ENCODE measurements at regions not wholly inside any gene's neighbourhood (a gene's known extent, or its start where the extent isn't known, plus 50 kb on each side); places are given as distances from the start of the nearest gene placed in this dataset.

DNA sequence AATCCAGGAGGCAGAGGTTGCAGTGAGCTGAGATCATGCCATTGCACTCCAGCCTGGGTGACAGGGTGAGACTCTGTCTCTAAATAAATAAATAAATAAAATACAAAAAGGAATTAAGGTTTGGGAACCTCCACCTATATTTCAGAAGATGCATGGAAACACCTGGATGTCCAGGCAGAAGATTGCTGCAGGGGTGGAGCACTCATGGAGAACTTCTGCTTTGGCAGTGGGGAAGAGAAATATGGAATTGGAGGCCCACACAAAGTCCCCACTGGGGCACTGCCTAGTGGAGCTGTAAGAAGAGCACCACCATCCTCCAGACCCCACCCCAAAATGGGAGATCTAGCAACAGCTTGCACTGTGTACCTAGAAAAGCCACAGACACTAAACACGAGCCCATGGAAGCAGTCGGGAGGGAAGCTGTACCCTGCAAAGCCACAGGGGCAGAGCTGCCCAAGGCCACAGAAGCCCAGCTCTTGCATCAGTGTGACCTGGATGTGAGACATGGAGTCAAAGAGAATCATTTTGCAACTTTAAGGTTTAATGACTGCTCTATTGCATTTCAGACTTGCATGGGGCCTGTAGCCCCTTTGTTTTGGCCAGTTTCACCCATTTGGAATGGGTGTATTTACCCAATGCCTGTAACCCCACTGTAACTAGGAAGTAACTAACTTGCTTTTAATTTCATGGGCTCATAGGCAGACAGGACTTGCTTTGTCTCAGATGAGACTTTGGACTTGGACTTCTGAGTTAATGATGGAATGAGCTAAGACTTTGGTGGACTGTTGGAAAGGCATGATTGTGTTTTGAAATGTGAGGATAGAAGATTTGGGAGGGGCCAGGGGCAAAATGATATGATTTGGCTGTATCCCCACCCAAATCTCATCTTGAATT, 265.3 kb downstream of the ZEB2 start:
- H3K27ac ChIP-seq = no peak overlapping the region
- TF ChIP-seq, protein P1, sequence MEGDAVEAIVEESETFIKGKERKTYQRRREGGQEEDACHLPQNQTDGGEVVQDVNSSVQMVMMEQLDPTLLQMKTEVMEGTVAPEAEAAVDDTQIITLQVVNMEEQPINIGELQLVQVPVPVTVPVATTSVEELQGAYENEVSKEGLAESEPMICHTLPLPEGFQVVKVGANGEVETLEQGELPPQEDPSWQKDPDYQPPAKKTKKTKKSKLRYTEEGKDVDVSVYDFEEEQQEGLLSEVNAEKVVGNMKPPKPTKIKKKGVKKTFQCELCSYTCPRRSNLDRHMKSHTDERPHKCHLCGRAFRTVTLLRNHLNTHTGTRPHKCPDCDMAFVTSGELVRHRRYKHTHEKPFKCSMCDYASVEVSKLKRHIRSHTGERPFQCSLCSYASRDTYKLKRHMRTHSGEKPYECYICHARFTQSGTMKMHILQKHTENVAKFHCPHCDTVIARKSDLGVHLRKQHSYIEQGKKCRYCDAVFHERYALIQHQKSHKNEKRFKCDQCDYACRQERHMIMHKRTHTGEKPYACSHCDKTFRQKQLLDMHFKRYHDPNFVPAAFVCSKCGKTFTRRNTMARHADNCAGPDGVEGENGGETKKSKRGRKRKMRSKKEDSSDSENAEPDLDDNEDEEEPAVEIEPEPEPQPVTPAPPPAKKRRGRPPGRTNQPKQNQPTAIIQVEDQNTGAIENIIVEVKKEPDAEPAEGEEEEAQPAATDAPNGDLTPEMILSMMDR (conservative IDR thresholded peaks at IDR 0.05) = no peak

DNA sequence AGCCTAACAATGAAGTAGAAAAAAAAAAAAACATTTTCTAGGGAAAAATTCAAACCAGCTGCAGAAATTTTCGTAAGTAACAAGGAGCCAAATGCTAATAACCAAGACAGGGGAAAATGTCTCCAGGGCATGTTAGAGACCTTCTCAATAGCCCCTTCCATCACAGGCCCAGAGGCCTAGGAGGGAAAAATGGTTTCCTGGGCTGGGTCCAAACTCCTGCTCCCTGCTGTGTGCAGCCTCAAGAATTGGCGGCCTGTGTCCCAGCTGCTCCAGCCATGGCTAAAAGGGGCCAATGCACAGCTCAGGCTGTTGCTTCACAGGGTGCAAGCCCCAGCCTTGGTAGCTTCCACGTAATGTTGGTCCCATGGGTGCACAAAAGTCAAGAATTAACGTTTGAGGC, 266.2 kb downstream of the ZEB2 start:
- TF ChIP-seq, protein P1 (conservative IDR thresholded peaks at IDR 0.05) = no peak

GRCh38 chr2:144252694-144253093, 267.2 kb downstream of the ZEB2 start:
- TF ChIP-seq, protein P1 (conservative IDR thresholded peaks at IDR 0.05) = no peak
- no peak overlapping the region for H3K27ac ChIP-seq

More for the DNA sequence above, 266.2 kb downstream of the ZEB2 start:
- no peak overlapping the region for H3K27ac ChIP-seq

DNA sequence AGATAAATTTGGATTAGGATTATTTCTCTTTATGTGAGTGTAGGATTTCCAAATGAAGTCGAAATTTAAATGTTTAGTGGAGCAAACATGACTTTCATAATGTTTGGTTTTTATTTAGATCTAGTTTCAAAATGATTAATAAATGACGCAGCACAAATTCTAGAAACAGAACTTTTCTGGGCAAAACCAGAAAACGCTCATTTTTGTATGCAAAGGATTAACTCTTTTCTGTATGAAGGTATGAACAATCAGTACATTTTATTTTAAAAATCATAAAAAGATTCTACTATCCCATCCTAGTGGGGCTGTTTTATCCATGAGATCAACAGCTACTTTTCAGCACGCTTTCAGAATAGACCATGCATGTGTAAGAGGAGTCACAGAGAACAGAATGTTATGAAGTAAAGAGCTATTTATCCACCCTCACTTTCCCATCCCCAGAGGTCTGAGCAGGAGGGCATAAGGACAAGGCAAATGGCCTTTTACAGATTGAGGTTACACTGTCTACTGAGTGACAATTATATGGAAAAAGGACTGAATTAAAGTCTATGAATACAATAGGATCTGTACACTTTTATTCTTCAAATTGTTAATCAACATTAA, 270.8 kb downstream of the ZEB2 start:
- TF ChIP-seq, protein P1 (conservative IDR thresholded peaks at IDR 0.05) = no peak
- no peak overlapping the region for H3K27ac ChIP-seq

DNA sequence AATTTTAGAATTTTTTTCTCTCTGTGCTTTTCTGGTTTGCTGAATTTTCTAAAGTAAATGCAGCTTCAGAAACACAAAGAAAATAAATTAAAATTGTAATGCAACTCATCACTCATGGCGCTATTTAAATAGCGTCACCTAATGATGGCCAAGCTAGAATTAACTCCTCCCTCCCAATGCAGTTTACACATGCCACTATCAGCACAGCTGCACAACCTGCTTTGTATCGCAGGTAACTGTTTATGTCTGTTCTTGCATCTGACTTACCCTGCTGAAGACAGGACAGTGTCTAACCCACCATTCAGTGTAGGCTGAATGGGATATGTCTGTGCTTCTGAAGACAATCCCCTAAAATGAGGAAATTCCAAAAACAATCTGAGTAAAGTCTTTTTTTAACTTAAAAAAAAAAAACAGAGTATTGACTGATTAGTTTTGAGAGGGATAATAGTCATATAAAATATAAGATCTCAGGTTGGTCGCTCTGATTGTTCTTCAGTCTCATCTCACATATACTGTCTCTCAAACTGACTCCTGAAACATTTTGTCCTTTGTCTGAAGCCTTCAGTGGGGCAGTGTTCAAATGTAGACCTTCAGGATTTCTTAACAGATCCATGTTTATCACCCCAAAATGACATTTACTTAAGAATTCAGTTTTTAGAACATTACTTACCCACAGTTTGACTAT, 271.4 kb downstream of the ZEB2 start:
- H3K27ac ChIP-seq = no peak overlapping the region
- TF ChIP-seq, protein P1 (conservative IDR thresholded peaks at IDR 0.05) = no peak

DNA sequence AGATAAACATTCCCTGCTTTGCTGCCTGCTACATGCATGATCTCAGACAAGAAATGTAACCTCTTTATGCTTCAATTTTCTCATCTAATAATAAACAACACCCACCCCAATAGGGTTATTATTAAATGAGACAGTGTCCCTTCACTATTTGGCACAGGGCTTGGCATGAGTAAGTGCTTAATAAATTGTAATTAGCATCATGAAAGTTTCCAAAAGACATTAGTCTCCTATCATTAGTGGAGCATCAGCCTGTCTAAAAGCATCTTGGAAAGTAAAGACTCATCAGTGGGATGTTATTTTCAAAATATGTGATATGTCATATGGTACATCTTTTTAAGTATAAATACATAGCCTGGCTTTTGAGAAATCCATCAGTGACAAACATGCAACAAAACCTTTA, 275.0 kb downstream of the ZEB2 start:
- no peak overlapping the region for H3K27ac ChIP-seq

More for the DNA sequence above, 275.0 kb downstream of the ZEB2 start:
- TF ChIP-seq, protein P1 (conservative IDR thresholded peaks at IDR 0.05) = no peak

Data from VCaP (cell line).